K562 (cell line): ENCODE measurements at regions not wholly inside any gene's neighbourhood (a gene's known extent, or its start where the extent isn't known, plus 50 kb on each side); places are given as distances from the start of the nearest gene placed in this dataset.

ENCODE experiments used
- CTCF ChIP-seq, 3 experiments: IDR thresholded peaks in 2 of 3; conservative IDR thresholded peaks in 1 of 3; 2 replicates each; pipeline ENCODE4 v1.5.1; 2011 to 2012; ENCODE audit warnings: low read length in 3 of 3, mild to moderate bottlenecking in 3 of 3, control low read depth in 2 of 3, improper control_type of control experiment in 1 of 3, inconsistent platforms in 1 of 3, low read depth in 1 of 3, mixed read lengths in 1 of 3, moderate library complexity in 1 of 3; ENCODE audit not compliant: insufficient read depth in 2 of 3
- EZH2 ChIP-seq: IDR thresholded peaks from 2 replicates; pipeline ENCODE4 v1.6.1; 2012; ENCODE audit warnings: low read depth, mild to moderate bottlenecking, inconsistent platforms, low read length, borderline replicate concordance
- FOXJ3 ChIP-seq: sonication (generic); formaldehyde crosslinking; IDR thresholded peaks from 2 replicates; pipeline ENCODE4 v1.4.0; 2020; ENCODE audit warnings: mild to moderate bottlenecking, missing genetic modification reagents
- FOXP1 ChIP-seq: sonication (generic); formaldehyde crosslinking; IDR thresholded peaks from 2 replicates; pipeline ENCODE4 v1.8.0; 2022; ENCODE audit warnings: mild to moderate bottlenecking, missing genetic modification reagents
- MXD1 ChIP-seq: fragments of 250-450 bp; sonication (Bioruptor Pico); IDR thresholded peaks from 2 replicates; pipeline ENCODE4 v1.8.0; 2021; ENCODE audit warnings: borderline replicate concordance, mild to moderate bottlenecking, moderate library complexity; ENCODE audit not compliant: poor library complexity, severe bottlenecking
- NFXL1 ChIP-seq: fragments of 450-650 bp; formaldehyde crosslinking; IDR thresholded peaks from 2 replicates; pipeline ENCODE4 v1.4.0; 2021; ENCODE audit warnings: mild to moderate bottlenecking
- POLR2A ChIP-seq: fragments of 450-650 bp; conservative IDR thresholded peaks from 2 replicates; pipeline ENCODE4 v1.6.1; 2016
- PTRF ChIP-seq: fragments of 450-650 bp; IDR thresholded peaks from 2 replicates; pipeline ENCODE4 v1.6.1; 2016; ENCODE audit warnings: mild to moderate bottlenecking, missing genetic modification characterization, missing compliant biosample characterization
- REST ChIP-seq, 2 experiments: fragments of 450-650 bp; formaldehyde crosslinking in 1 of 2; IDR thresholded peaks; 2 replicates each; pipeline versions ENCODE4 v1.4.0 to v1.6.1; 2014 to 2020; ENCODE audit warnings: mild to moderate bottlenecking in 2 of 2, borderline replicate concordance in 1 of 2, low read depth in 1 of 2
- ZNF75A ChIP-seq: fragments of 450-650 bp; formaldehyde crosslinking; IDR thresholded peaks from 2 replicates; pipeline ENCODE4 v1.4.0; 2020; ENCODE audit warnings: mild to moderate bottlenecking

- TF ChIP-seq REST (IDR thresholded peaks at IDR 0.05; ENCODE audit: borderline replicate concordance) (no peak), REST (CRISPR knock-in tag; IDR thresholded peaks at IDR 0.05; ENCODE audit: low read depth) (no peak), CTCF (IDR thresholded peaks at IDR 0.05 in 2 of 3, conservative IDR thresholded peaks at IDR 0.05 in 1 of 3; ENCODE audit: insufficient read depth in 2 of 3, low read depth in 1 of 3, low read length in 3 of 3) (no peak), FOXP1 (CRISPR knock-in tag) (no peak), ZNF75A (no peak), POLR2A (no peak), FOXJ3 (CRISPR knock-in tag) (no peak), PTRF (no peak), EZH2 (no peak), NFXL1 (CRISPR knock-in tag) (no peak), MXD1 (CRISPR knock-in tag) (no peak)
These were observed 511.8 kb upstream of the FOXG1 start for GRCh38 chr14:28254768-28255167.
